IMR-90 (cell line): ENCODE measurements at regions not wholly inside any gene's neighbourhood (a gene's known extent, or its start where the extent isn't known, plus 50 kb on each side); places are given as distances from the start of the nearest gene placed in this dataset.

Source experiments
- BHLHE40 ChIP-seq: fragments of 150-350 bp; IDR thresholded peaks from 2 replicates; pipeline ENCODE4 v1.6.1; 2016; ENCODE audit warnings: mild to moderate bottlenecking, low read depth, low read length
- FOS ChIP-seq: fragments of 150-350 bp; IDR thresholded peaks from 2 replicates; pipeline ENCODE4 v1.6.1; 2016; ENCODE audit warnings: low read depth, low read length
- MAZ ChIP-seq: IDR thresholded peaks from 2 replicates; pipeline ENCODE4 v1.6.1; 2012; ENCODE audit warnings: low read depth, mild to moderate bottlenecking, low read length, improper control_type of control experiment, moderate library complexity, borderline replicate concordance
- MXI1 ChIP-seq: IDR thresholded peaks from 2 replicates; pipeline ENCODE4 v1.6.1; 2012; ENCODE audit warnings: low read depth, mild to moderate bottlenecking, low read length, moderate library complexity, borderline replicate concordance
- POLR2A ChIP-seq: IDR thresholded peaks from 2 replicates; pipeline ENCODE4 v1.6.1; 2012; ENCODE audit warnings: mild to moderate bottlenecking, low read depth, low read length
- RAD21 ChIP-seq: IDR thresholded peaks from 2 replicates; pipeline ENCODE4 v1.6.1; 2012; ENCODE audit warnings: low read length, improper control_type of control experiment
- RFX5 ChIP-seq: IDR thresholded peaks from 2 replicates; pipeline ENCODE4 v1.8.0; 2012; ENCODE audit warnings: low read depth, mild to moderate bottlenecking, low read length, moderate library complexity
- SMC3 ChIP-seq: fragments of 150-350 bp; IDR thresholded peaks from 2 replicates; pipeline ENCODE4 v1.6.1; 2016; ENCODE audit warnings: low read depth, mild to moderate bottlenecking, antibody characterized with exemption, low read length, moderate library complexity
- TF ChIP-seq, protein P1 (sequence below): conservative IDR thresholded peaks from 2 replicates; pipeline ENCODE4 v1.5.1; 2012; ENCODE audit warnings: mild to moderate bottlenecking, low read depth, low read length, improper control_type of control experiment

DNA sequence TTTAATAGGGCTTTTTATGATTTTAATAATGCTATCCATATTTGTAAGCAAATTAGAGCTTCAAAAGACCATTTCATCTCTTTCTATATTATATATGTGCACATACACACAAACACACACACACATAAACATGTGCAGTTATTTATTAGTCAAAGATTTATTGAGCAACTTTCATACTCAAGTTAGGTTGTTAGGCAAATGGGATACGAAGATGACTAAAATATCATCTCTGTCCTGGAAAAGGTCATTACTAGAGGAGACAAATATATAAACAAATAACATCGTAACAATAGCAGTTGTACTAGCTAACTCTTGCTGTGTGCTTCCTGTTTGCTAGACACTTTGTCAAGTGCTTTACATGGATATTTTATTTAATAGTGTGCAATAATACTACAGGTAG, 307.9 kb downstream of the SNX13 start:
- TF ChIP-seq, protein P1, sequence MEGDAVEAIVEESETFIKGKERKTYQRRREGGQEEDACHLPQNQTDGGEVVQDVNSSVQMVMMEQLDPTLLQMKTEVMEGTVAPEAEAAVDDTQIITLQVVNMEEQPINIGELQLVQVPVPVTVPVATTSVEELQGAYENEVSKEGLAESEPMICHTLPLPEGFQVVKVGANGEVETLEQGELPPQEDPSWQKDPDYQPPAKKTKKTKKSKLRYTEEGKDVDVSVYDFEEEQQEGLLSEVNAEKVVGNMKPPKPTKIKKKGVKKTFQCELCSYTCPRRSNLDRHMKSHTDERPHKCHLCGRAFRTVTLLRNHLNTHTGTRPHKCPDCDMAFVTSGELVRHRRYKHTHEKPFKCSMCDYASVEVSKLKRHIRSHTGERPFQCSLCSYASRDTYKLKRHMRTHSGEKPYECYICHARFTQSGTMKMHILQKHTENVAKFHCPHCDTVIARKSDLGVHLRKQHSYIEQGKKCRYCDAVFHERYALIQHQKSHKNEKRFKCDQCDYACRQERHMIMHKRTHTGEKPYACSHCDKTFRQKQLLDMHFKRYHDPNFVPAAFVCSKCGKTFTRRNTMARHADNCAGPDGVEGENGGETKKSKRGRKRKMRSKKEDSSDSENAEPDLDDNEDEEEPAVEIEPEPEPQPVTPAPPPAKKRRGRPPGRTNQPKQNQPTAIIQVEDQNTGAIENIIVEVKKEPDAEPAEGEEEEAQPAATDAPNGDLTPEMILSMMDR, result no peak
- no peak for TF ChIP-seq BHLHE40
- TF ChIP-seq POLR2A, result no peak
- TF ChIP-seq RAD21, result no peak
- TF ChIP-seq FOS, result no peak
- no peak for TF ChIP-seq SMC3
- no peak for TF ChIP-seq MAZ
- TF ChIP-seq RFX5, result no peak
- no peak for TF ChIP-seq MXI1
